ENCODE measurements at regions not wholly inside any gene's neighbourhood (a gene's known extent, or its start where the extent isn't known, plus 50 kb on each side); places are given as distances from the start of the nearest gene placed in this dataset.

- Mint-ChIP-seq H3K27ac (ENCODE audit: unreplicated experiment) (no peak overlapping the region), H3K4me3 (ENCODE audit: unreplicated experiment) (no peak overlapping the region), H3K27me3 (ENCODE audit: insufficient read depth, unreplicated experiment) (peaks cover 4% of the 10 kb centered on the region), H3K9me3 (ENCODE audit: unreplicated experiment) (peaks cover 12% of the 10 kb centered on the region), H3K4me1 (ENCODE audit: low read depth, unreplicated experiment) (no peaks in the 10 kb centered on the region), H3K36me3 (ENCODE audit: insufficient read depth, unreplicated experiment) (no peaks in the 10 kb centered on the region)
- BruUV-seq (replicated peaks), result no TSS peak
- no peaks in the 10 kb centered on the region for H3K9me3 ChIP-seq
- no peak overlapping the region for H3K4me3 ChIP-seq (ENCODE audit: low read depth, low read length)
- POLR2A ChIA-PET, result no interaction called here
- CTCF ChIA-PET, result no interaction called here
- H3K4me1 ChIP-seq, result no peaks in the 10 kb centered on the region
- no peaks in the 10 kb centered on the region for H3K36me3 ChIP-seq (ENCODE audit: control insufficient read depth, insufficient read depth, low read length)
- DNase-seq, result no peak
- no peaks in the 10 kb centered on the region for H3K27me3 ChIP-seq (replicated peaks; ENCODE audit: control insufficient read depth, insufficient read depth, low read length)
- TF ChIP-seq CTCF (IDR thresholded peaks at IDR 0.05; ENCODE audit: insufficient read depth in 1 of 2, low read depth in 1 of 2, low read length in 1 of 2, severe bottlenecking in 1 of 2, unreplicated experiment in 1 of 2), result no peak
- intact Hi-C loops (cut with micrococcal nuclease; ENCODE audit: unreplicated experiment), result no loop called here
Measured at GRCh38 chr10:43772171-43772570, 123.5 kb upstream of the ZNF32 start.

- H3K4me1 ChIP-seq, result no peaks in the 10 kb centered on the region
- H3K4me3 ChIP-seq (ENCODE audit: low read depth, low read length), result no peak overlapping the region
- peaks cover 2% of the 10 kb centered on the region for H3K27me3 Mint-ChIP-seq (ENCODE audit: insufficient read depth, unreplicated experiment)
- ChIA-PET POLR2A (no interaction called here), CTCF (no interaction called here)
- no peaks in the 10 kb centered on the region for H3K36me3 Mint-ChIP-seq (ENCODE audit: insufficient read depth, unreplicated experiment)
- intact Hi-C loops (cut with micrococcal nuclease; ENCODE audit: unreplicated experiment), result no loop called here
- BruUV-seq (replicated peaks), result no TSS peak
- H3K27ac Mint-ChIP-seq (ENCODE audit: unreplicated experiment), result no peak overlapping the region
- no peaks in the 10 kb centered on the region for H3K36me3 ChIP-seq (ENCODE audit: control insufficient read depth, insufficient read depth, low read length)
- no peak for DNase-seq
- no peak for TF ChIP-seq CTCF (IDR thresholded peaks at IDR 0.05; ENCODE audit: insufficient read depth in 1 of 2, low read depth in 1 of 2, low read length in 1 of 2, severe bottlenecking in 1 of 2, unreplicated experiment in 1 of 2)
- H3K4me3 Mint-ChIP-seq (ENCODE audit: unreplicated experiment), result no peak overlapping the region
- no peaks in the 10 kb centered on the region for H3K9me3 ChIP-seq
- H3K4me1 Mint-ChIP-seq (ENCODE audit: low read depth, unreplicated experiment), result no peaks in the 10 kb centered on the region
- no peaks in the 10 kb centered on the region for H3K27me3 ChIP-seq (replicated peaks; ENCODE audit: control insufficient read depth, insufficient read depth, low read length)
- H3K9me3 Mint-ChIP-seq (ENCODE audit: unreplicated experiment), result peaks cover 12% of the 10 kb centered on the region
Measured at GRCh38 chr10:43771675-43772074, 123.0 kb upstream of the ZNF32 start.

GRCh38 chr10:43765516-43765915 lies 116.8 kb upstream of the ZNF32 start:
- POLR2A ChIA-PET, result no interaction called here
- H3K9me3 ChIP-seq, result no peaks in the 10 kb centered on the region
- CTCF ChIA-PET, result no interaction called here
- peaks cover 12% of the 10 kb centered on the region for H3K9me3 Mint-ChIP-seq (ENCODE audit: unreplicated experiment)
- DNase-seq, result no peak
- H3K4me1 Mint-ChIP-seq (ENCODE audit: low read depth, unreplicated experiment), result no peaks in the 10 kb centered on the region
- no peak for TF ChIP-seq CTCF (IDR thresholded peaks at IDR 0.05; ENCODE audit: insufficient read depth in 1 of 2, low read depth in 1 of 2, low read length in 1 of 2, severe bottlenecking in 1 of 2, unreplicated experiment in 1 of 2)
- H3K27ac Mint-ChIP-seq (ENCODE audit: unreplicated experiment), result no peak overlapping the region
- no peaks in the 10 kb centered on the region for H3K4me1 ChIP-seq
- BruUV-seq (replicated peaks), result no TSS peak
- no peaks in the 10 kb centered on the region for H3K36me3 Mint-ChIP-seq (ENCODE audit: insufficient read depth, unreplicated experiment)
- intact Hi-C loops (cut with micrococcal nuclease; ENCODE audit: unreplicated experiment), result no loop called here
- H3K36me3 ChIP-seq (ENCODE audit: control insufficient read depth, insufficient read depth, low read length), result no peaks in the 10 kb centered on the region
- no peak overlapping the region for H3K4me3 ChIP-seq (ENCODE audit: low read depth, low read length)
- H3K27me3 ChIP-seq (replicated peaks; ENCODE audit: control insufficient read depth, insufficient read depth, low read length), result no peaks in the 10 kb centered on the region
- peaks cover 4% of the 10 kb centered on the region for H3K27me3 Mint-ChIP-seq (ENCODE audit: insufficient read depth, unreplicated experiment)
- no peak overlapping the region for H3K4me3 Mint-ChIP-seq (ENCODE audit: unreplicated experiment)
